Adrenal gland (tissue), 9 donors: ENCODE measurements at regions not wholly inside any gene's neighbourhood (a gene's known extent, or its start where the extent isn't known, plus 50 kb on each side); places are given as distances from the start of the nearest gene placed in this dataset.

Experiments used
- DNase-seq, 7 donors: peaks; one replicate each; pipeline ENCODE4 v3.0.0-alpha.2; 2019 to 2020
- H3K27ac ChIP-seq, 5 donors: fragments of 200-600 bp; sonication (generic) in 4 of 5; 1 replicate in 3 of 5; 2 replicates in 2 of 5; pipeline versions ENCODE4 v1.5.1 to v1.8.0; 2016 to 2020; ENCODE audit warnings: mild to moderate bottlenecking in 1 of 5
- H3K27me3 ChIP-seq: fragments of 200-600 bp; 2 replicates; pipeline ENCODE4 v1.8.0; 2021
- H3K36me3 ChIP-seq, 2 donors: fragments of 200-600 bp; replicated peaks in 1 of 2; 1 replicate in 1 of 2; 2 replicates in 1 of 2; pipeline versions ENCODE4 v1.5.1 to v1.8.0; 2018 to 2022
- H3K4me1 ChIP-seq, 2 donors: fragments of 200-600 bp; replicated peaks in 1 of 2; 1 replicate in 1 of 2; 2 replicates in 1 of 2; pipeline versions ENCODE4 v1.5.1 to v1.8.0; 2018 to 2021
- H3K4me3 ChIP-seq, 4 donors: fragments of 200-600 bp; sonication (generic) in 3 of 4; one replicate each; pipeline ENCODE4 v1.5.1; 2016 to 2018
- H3K9me3 ChIP-seq, 3 donors: fragments of 200-600 bp; sonication (generic) in 1 of 3; replicated peaks in 1 of 3; 1 replicate in 2 of 3; 2 replicates in 1 of 3; pipeline versions ENCODE4 v1.5.1 to v1.8.0; 2016 to 2021
- CTCF ChIP-seq, 6 experiments: fragments of 450-650 bp in 4 of 6; fragments of 200-600 bp in 2 of 6; sonication (generic) in 1 of 6; IDR thresholded peaks; 1 replicate in 5 of 6; 2 replicates in 1 of 6; pipeline versions ENCODE4 v1.5.1 to v1.8.0; 2016 to 2021; ENCODE audit warnings: antibody characterized with exemption in 6 of 6, mild to moderate bottlenecking in 2 of 6, moderate library complexity in 1 of 6
- POLR2A ChIP-seq, 2 donors: fragments of 450-650 bp; IDR thresholded peaks; one replicate each; pipeline ENCODE4 v1.6.1; 2017; ENCODE audit warnings: antibody characterized with exemption in 2 of 2, mild to moderate bottlenecking in 2 of 2, moderate library complexity in 1 of 2
- WGBS, 4 donors: extraction: QIAGEN DNeasy Blood & Tissue Kit in 2 of 4; methylation state at CpG; one replicate each; pipeline versions ENCODE4 v1.1.5 to v1.1.7; 2013 to 2017; 5-methylcytosine and 5-hydroxymethylcytosine counted together
- intact Hi-C, 2 donors: fragments of 100-400 bp; cut with DNase I; formaldehyde crosslinking; loops; one replicate each; pipeline versions ENCODE4 v1.14.1 to v1.15.0; 2022 to 2023
- donor health status: healthy with polysubstance abuse.
- donor health status: Bipolar disorder and iron deficiency.
- donor health status: DM: yes; HTN: yes; CAD: no.
- donor health status: DM: no; HTN: no; CAD: no.
- donor health status: DM: no; HTN: no; CAD: no.

- H3K27ac ChIP-seq, result peak overlapping the region in 1 of 5 donors; percentile 65
- H3K4me1 ChIP-seq, result no peaks in the 10 kb centered on the region
- H3K36me3 ChIP-seq, result no peaks in the 10 kb centered on the region
- intact Hi-C loops, result no loop called here
- TF ChIP-seq POLR2A (IDR thresholded peaks at IDR 0.05) (no peak), CTCF (IDR thresholded peaks at IDR 0.05) (no peak)
- 63 to 77% (median 73%) methylated on average over 5 of the region's 5 CpGs for WGBS, 4 donors
- H3K4me3 ChIP-seq, result no peak overlapping the region
- no peaks in the 10 kb centered on the region for H3K9me3 ChIP-seq
- no peaks in the 10 kb centered on the region for H3K27me3 ChIP-seq
- DNase-seq, result no peak
These were observed 233.0 kb downstream of the FAM76B start for GRCh38 chr11:95556342-95557163.

DNA sequence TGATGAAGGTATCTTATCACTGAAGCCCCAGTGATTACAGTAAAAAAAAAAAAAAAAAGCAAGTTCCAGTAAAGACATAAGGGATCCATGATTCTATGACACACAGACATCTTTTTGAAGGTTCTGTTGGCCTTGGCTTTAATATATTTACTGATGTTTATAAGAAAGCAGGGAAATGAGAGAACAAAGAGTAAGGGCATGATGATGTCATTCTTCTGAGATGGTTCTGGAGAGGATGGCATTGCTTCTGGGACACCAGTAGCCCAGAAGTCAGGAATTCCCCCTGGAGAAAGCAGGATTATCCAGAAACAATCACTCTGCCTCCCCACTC, 233.6 kb downstream of the FAM76B start:
- no peak overlapping the region for H3K4me3 ChIP-seq
- no peaks in the 10 kb centered on the region for H3K27me3 ChIP-seq
- H3K4me1 ChIP-seq, result no peaks in the 10 kb centered on the region
- no peaks in the 10 kb centered on the region for H3K9me3 ChIP-seq
- intact Hi-C loops, result no loop called here
- peak overlapping the region in 1 of 5 donors; percentile 65 for H3K27ac ChIP-seq
- TF ChIP-seq CTCF (IDR thresholded peaks at IDR 0.05) (no peak), POLR2A (IDR thresholded peaks at IDR 0.05) (no peak)
- DNase-seq, result no peak
- no peaks in the 10 kb centered on the region for H3K36me3 ChIP-seq

DNA sequence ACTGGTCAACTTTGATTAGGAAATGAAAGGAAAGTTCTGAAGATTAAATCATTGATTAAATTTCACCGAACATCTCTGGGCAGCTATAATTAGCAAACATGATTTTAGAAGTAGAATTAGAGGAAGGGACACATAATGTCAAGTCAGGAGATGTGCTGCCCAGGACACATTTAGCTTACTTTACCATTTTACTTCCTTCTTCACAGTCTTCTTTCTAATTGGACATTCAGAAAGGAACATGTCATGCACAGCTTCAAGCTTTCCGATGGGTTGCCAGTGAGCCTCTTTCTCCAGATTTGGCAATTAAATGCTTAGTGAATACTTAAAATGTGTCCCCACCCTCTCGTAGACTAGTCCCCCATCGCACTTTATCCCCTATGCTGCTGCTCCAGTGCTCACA, 234.7 kb downstream of the FAM76B start:
- Histone ChIP-seq H3K27me3 (no peaks in the 10 kb centered on the region), H3K36me3 (no peaks in the 10 kb centered on the region), H3K4me1 (no peaks in the 10 kb centered on the region), H3K9me3 (no peaks in the 10 kb centered on the region), H3K4me3 (no peak overlapping the region), H3K27ac (no peak overlapping the region)
- intact Hi-C loops, result no loop called here
- WGBS, 4 donors, result 67 to 92% (median 83%) methylated on average over 4 of the region's 4 CpGs
- DNase-seq, result no peak
- no peak for TF ChIP-seq POLR2A (IDR thresholded peaks at IDR 0.05)
- no peak for TF ChIP-seq CTCF (IDR thresholded peaks at IDR 0.05)

GRCh38 chr11:95549301-95549700, 240.3 kb downstream of the FAM76B start:
- Histone ChIP-seq H3K4me3 (no peak overlapping the region), H3K4me1 (no peaks in the 10 kb centered on the region), H3K27ac (no peak overlapping the region), H3K27me3 (no peaks in the 10 kb centered on the region), H3K36me3 (no peaks in the 10 kb centered on the region), H3K9me3 (no peaks in the 10 kb centered on the region)
- intact Hi-C loops, result no loop called here
- no peak for TF ChIP-seq POLR2A (IDR thresholded peaks at IDR 0.05)
- no peak for TF ChIP-seq CTCF (IDR thresholded peaks at IDR 0.05)
- 70 to 85% (median 84%) methylated on average over 2 of the region's 2 CpGs for WGBS, 4 donors
- no peak for DNase-seq
